SK-N-SH treated with all-trans-retinoic acid at 6 μM for 48 hours (cell line): ENCODE measurements at regions not wholly inside any gene's neighbourhood (a gene's known extent, or its start where the extent isn't known, plus 50 kb on each side); places are given as distances from the start of the nearest gene placed in this dataset.
"Not testable (repeated sequence)": the region's sequence is repeated elsewhere in the genome, so short reads cannot be mapped to it uniquely, and the experiment has no call there.

ENCODE experiments used
- ARNTL ChIP-seq: fragments of 450-650 bp; formaldehyde crosslinking; IDR thresholded peaks from 2 replicates; pipeline ENCODE4 v1.5.0; 2020; ENCODE audit warnings: low read depth, mild to moderate bottlenecking, moderate library complexity, borderline replicate concordance
- GLIS3 ChIP-seq: fragments of 250-450 bp; sonication (Bioruptor Pico); IDR thresholded peaks from 2 replicates; pipeline ENCODE4 v1.5.0; 2020; ENCODE audit warnings: mild to moderate bottlenecking, moderate library complexity
- ISL1 ChIP-seq: fragments of 250-450 bp; sonication (Bioruptor Pico); IDR thresholded peaks from 2 replicates; pipeline ENCODE4 v2.1.2; 2022; ENCODE audit warnings: mild to moderate bottlenecking, moderate library complexity
- PATZ1 ChIP-seq: fragments of 250-450 bp; sonication (Bioruptor Pico); IDR thresholded peaks from 2 replicates; pipeline ENCODE4 v1.8.0; 2020; ENCODE audit warnings: mild to moderate bottlenecking, moderate library complexity, borderline replicate concordance
- PPARA ChIP-seq: fragments of 250-450 bp; sonication (Bioruptor Pico); IDR thresholded peaks from 2 replicates; pipeline ENCODE4 v1.5.0; 2020; ENCODE audit warnings: mild to moderate bottlenecking, borderline replicate concordance
- RARB ChIP-seq: fragments of 250-450 bp; sonication (Bioruptor Pico); IDR thresholded peaks from 2 replicates; pipeline ENCODE4 v1.8.0; 2021; ENCODE audit warnings: mild to moderate bottlenecking, moderate library complexity
- TCF4 ChIP-seq: fragments of 250-450 bp; sonication (Bioruptor Pico); IDR thresholded peaks from 2 replicates; pipeline ENCODE4 v1.8.0; 2021; ENCODE audit warnings: mild to moderate bottlenecking, moderate library complexity, borderline replicate concordance
- TOX ChIP-seq: fragments of 250-450 bp; sonication (Bioruptor Pico); IDR thresholded peaks from 2 replicates; pipeline ENCODE4 v1.8.0; 2021; ENCODE audit warnings: mild to moderate bottlenecking, moderate library complexity, borderline replicate concordance
- TSHZ2 ChIP-seq: fragments of 250-450 bp; sonication (Bioruptor Pico); IDR thresholded peaks from 2 replicates; pipeline ENCODE4 v1.5.0; 2020; ENCODE audit warnings: mild to moderate bottlenecking, moderate library complexity
- ZC3H10 ChIP-seq: fragments of 250-450 bp; sonication (Bioruptor Pico); IDR thresholded peaks from 2 replicates; pipeline ENCODE4 v1.5.1; 2021; ENCODE audit warnings: mild to moderate bottlenecking, moderate library complexity
- ZFP3 ChIP-seq: fragments of 250-450 bp; sonication (Bioruptor Pico); IDR thresholded peaks from 2 replicates; pipeline ENCODE4 v1.5.0; 2020; ENCODE audit warnings: mild to moderate bottlenecking, moderate library complexity
- ZFP30 ChIP-seq: fragments of 450-650 bp; formaldehyde crosslinking; IDR thresholded peaks from 2 replicates; pipeline ENCODE4 v1.5.0; 2022; ENCODE audit warnings: mild to moderate bottlenecking, moderate library complexity

DNA sequence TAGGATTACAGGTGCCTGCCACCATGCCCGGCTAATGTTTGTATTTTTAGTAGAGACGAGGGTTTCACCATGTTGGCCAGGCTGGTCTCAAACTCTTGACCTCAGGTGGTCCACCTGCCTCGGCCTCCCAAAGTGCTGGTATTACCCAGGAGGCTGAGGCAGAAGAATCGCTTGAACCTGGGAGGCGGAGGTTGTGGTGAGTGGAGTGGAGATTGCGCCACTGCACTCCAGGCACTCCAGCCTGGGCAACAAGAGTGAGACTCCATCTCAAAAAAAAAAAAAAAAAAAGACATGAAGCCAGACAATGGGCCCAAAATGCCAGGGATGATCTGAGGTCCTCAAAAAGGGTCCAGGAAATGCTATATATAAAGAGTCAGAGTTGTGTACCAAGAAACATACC is 392.9 kb downstream of the SEC14L1 start:
- not testable (repeated sequence) for TF ChIP-seq TOX (CRISPR knock-in tag); ZFP30 (CRISPR knock-in tag); ISL1 (CRISPR knock-in tag); PATZ1 (CRISPR knock-in tag); RARB (CRISPR knock-in tag); TCF4 (CRISPR knock-in tag); TSHZ2 (CRISPR knock-in tag); ZC3H10 (CRISPR knock-in tag); PPARA (CRISPR knock-in tag); GLIS3; ARNTL; ZFP3 (CRISPR knock-in tag)
